OCI-LY3 (cell line): ENCODE measurements at regions not wholly inside any gene's neighbourhood (a gene's known extent, or its start where the extent isn't known, plus 50 kb on each side); places are given as distances from the start of the nearest gene placed in this dataset.

Source experiments
- H2AFZ ChIP-seq: fragments of 200-600, 300-600 bp; shearing (Covaris generic); 2 replicates; pipeline ENCODE4 v1.6.0; 2014; ENCODE audit warnings: antibody characterized with exemption, low read depth, low read length
- H3K27ac ChIP-seq: fragments of 200-600, 300-600 bp; sonication (generic); 2 replicates; pipeline ENCODE4 v1.5.1; 2014; ENCODE audit warnings: mild to moderate bottlenecking, low read length, moderate library complexity, mixed read lengths
- H3K27me3 ChIP-seq: fragments of 200-600, 300-600 bp; sonication (generic); 2 replicates; pipeline ENCODE4 v1.6.1; 2014; ENCODE audit warnings: low read depth, low read length, mixed read lengths
- H3K36me3 ChIP-seq: fragments of 200-600, 300-600 bp; sonication (generic); replicated peaks from 2 replicates; pipeline ENCODE3; 2014; ENCODE audit warnings: low read depth, low read length, mixed read lengths
- H3K4me1 ChIP-seq: fragments of 300-600, 200-600 bp; sonication (generic); 2 replicates; pipeline ENCODE4 v1.6.1; 2014; ENCODE audit warnings: low read length, mixed read lengths
- H3K4me2 ChIP-seq: fragments of 200-600, 300-600 bp; sonication (generic); 2 replicates; pipeline ENCODE4 v1.6.1; 2014; ENCODE audit warnings: low read length, mixed read lengths
- H3K4me3 ChIP-seq: fragments of 300-600, 200-600 bp; sonication (generic); 2 replicates; pipeline ENCODE4 v1.5.1; 2014; ENCODE audit warnings: antibody characterized with exemption, mild to moderate bottlenecking, low read length, moderate library complexity
- H3K79me2 ChIP-seq: fragments of 300-600, 200-600 bp; shearing (Covaris generic); 2 replicates; pipeline ENCODE4 v1.6.1; 2014; ENCODE audit warnings: mild to moderate bottlenecking, low read length, mixed read lengths
- H3K9ac ChIP-seq: fragments of 300-600, 200-600 bp; shearing (Covaris generic); 2 replicates; pipeline ENCODE4 v1.6.0; 2014; ENCODE audit warnings: mild to moderate bottlenecking, low read length, moderate library complexity
- H3K9me3 ChIP-seq: fragments of 200-600, 300-600 bp; shearing (Covaris generic); 2 replicates; pipeline ENCODE4 v1.6.1; 2014; ENCODE audit warnings: low read length, mixed read lengths; ENCODE audit not compliant: insufficient read depth
- H4K20me1 ChIP-seq: fragments of 200-600, 300-600 bp; sonication (generic); 2 replicates; pipeline ENCODE4 v1.6.1; 2016; ENCODE audit warnings: low read length, mixed read lengths; ENCODE audit not compliant: insufficient read depth
- EZH2phosphoT487 ChIP-seq: fragments of 200-600 bp; shearing (Covaris generic); IDR thresholded peaks from 2 replicates; pipeline ENCODE4 v1.6.1; 2018; ENCODE audit warnings: antibody characterized with exemption, mixed run types, low read depth
- TF ChIP-seq, protein P1 (sequence below): fragments of 200-600, 300-600 bp; sonication (generic); IDR thresholded peaks from 2 replicates; pipeline ENCODE4 v1.5.1; 2014; ENCODE audit warnings: antibody characterized with exemption, low read length, low read depth

DNA sequence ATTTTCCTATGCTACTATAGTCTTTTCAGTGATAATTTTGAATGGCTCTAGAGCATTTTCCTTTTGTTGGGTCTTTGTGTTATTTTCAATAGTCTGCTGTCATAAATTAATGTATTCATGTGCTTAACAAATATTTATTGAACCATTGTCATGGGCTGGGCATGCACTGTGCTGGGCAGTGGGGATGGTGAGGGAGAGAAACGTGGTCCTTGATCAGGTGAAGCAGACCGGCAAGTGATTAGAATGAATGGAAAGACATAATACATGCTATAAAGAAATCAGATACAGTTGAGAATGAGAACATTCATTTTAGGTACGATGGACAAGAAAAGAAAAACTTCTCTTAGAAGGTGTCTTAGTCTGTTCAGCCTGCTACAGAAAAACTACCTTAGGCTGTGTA is 66.1 kb downstream of the KIF4B start:
- Histone ChIP-seq H3K9me3 (no peaks in the 10 kb centered on the region), H2AFZ (no peak overlapping the region)
- TF ChIP-seq, protein P1, sequence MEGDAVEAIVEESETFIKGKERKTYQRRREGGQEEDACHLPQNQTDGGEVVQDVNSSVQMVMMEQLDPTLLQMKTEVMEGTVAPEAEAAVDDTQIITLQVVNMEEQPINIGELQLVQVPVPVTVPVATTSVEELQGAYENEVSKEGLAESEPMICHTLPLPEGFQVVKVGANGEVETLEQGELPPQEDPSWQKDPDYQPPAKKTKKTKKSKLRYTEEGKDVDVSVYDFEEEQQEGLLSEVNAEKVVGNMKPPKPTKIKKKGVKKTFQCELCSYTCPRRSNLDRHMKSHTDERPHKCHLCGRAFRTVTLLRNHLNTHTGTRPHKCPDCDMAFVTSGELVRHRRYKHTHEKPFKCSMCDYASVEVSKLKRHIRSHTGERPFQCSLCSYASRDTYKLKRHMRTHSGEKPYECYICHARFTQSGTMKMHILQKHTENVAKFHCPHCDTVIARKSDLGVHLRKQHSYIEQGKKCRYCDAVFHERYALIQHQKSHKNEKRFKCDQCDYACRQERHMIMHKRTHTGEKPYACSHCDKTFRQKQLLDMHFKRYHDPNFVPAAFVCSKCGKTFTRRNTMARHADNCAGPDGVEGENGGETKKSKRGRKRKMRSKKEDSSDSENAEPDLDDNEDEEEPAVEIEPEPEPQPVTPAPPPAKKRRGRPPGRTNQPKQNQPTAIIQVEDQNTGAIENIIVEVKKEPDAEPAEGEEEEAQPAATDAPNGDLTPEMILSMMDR = no peak
- no peak for TF ChIP-seq EZH2phosphoT487

GRCh38 chr5:155080721-155081120 is 67.2 kb downstream of the KIF4B start:
- no peak overlapping the region for H2AFZ ChIP-seq
- TF ChIP-seq EZH2phosphoT487 = no peak
- TF ChIP-seq, protein P1 = no peak

More for the DNA sequence above, 66.1 kb downstream of the KIF4B start:
- Histone ChIP-seq H3K36me3 (no peaks in the 10 kb centered on the region), H4K20me1 (no peaks in the 10 kb centered on the region), H3K79me2 (no peaks in the 10 kb centered on the region), H3K4me2 (no peak overlapping the region), H3K9ac (no peak overlapping the region), H3K4me1 (no peaks in the 10 kb centered on the region), H3K27ac (no peak overlapping the region), H3K27me3 (0 out of 2 replicates have a peak, but pooled peaks cover 5% of the 10 kb centered on the region), H3K4me3 (no peak overlapping the region)

DNA sequence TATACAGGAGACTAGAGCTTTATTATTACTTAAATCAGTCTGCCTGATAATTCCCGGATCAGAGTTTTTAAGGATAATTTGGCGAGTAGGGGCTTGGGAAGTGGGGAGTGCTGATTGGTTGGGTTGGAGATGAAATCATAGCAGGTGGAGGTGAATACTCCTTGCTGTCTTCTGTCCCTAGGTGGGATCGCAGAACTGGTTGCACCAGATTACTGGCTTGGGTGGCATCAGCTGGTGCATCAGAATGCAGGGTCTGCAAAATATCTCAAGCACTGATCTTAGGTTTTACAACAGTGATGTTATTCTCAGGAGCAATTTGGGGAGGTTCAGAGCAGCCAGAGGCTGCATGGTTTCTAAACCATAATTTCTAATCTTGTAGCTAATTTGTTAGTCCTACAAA is 68.1 kb downstream of the KIF4B start:
- Histone ChIP-seq H3K4me1 (no peaks in the 10 kb centered on the region), H3K27me3 (0 out of 2 replicates have a peak, but pooled peaks cover 8% of the 10 kb centered on the region), H3K9ac (no peak overlapping the region), H4K20me1 (no peaks in the 10 kb centered on the region), H3K4me2 (no peak overlapping the region), H2AFZ (no peak overlapping the region), H3K79me2 (no peaks in the 10 kb centered on the region), H3K36me3 (no peaks in the 10 kb centered on the region), H3K4me3 (no peak overlapping the region), H3K9me3 (no peaks in the 10 kb centered on the region), H3K27ac (no peak overlapping the region)
- TF ChIP-seq, protein P1 = no peak
- TF ChIP-seq EZH2phosphoT487 = no peak

More at GRCh38 chr5:155080721-155081120, 67.2 kb downstream of the KIF4B start:
- H3K9me3 ChIP-seq = no peaks in the 10 kb centered on the region
- H3K27me3 ChIP-seq = 0 out of 2 replicates have a peak, but pooled peaks cover 8% of the 10 kb centered on the region
- H3K4me1 ChIP-seq = no peaks in the 10 kb centered on the region
- H3K36me3 ChIP-seq = no peaks in the 10 kb centered on the region
- no peak overlapping the region for H3K9ac ChIP-seq
- H4K20me1 ChIP-seq = no peaks in the 10 kb centered on the region
- no peak overlapping the region for H3K27ac ChIP-seq
- H3K79me2 ChIP-seq = no peaks in the 10 kb centered on the region
- H3K4me3 ChIP-seq = no peak overlapping the region
- no peak overlapping the region for H3K4me2 ChIP-seq

DNA sequence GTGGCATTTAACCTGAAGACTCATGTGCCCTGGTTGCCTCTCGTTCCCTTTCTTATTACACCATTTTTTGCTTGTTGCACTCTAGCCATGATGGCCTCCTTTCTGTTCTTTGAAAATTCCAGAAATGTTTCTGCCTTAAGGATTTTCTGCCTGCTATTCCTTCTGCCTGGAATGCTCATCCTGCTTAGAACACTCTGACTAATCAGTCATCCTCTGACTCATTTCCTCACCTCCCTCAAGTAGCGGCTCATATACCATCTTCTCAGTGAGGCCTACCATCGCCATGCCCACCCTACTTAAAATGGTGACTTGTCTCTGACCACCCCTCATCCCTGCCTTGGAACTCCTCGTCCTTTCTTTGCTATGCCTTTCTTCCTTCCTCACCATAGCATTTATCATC is 68.8 kb downstream of the KIF4B start:
- Histone ChIP-seq H3K27me3 (0 out of 2 replicates have a peak, but pooled peaks cover 8% of the 10 kb centered on the region), H2AFZ (no peak overlapping the region), H3K79me2 (no peaks in the 10 kb centered on the region), H3K27ac (no peak overlapping the region), H3K9me3 (no peaks in the 10 kb centered on the region), H3K4me2 (no peak overlapping the region), H3K36me3 (no peaks in the 10 kb centered on the region), H3K9ac (no peak overlapping the region), H3K4me3 (no peak overlapping the region), H3K4me1 (no peaks in the 10 kb centered on the region), H4K20me1 (no peaks in the 10 kb centered on the region)
- TF ChIP-seq, protein P1 = no peak
- no peak for TF ChIP-seq EZH2phosphoT487
